GM21529 (cell line): ENCODE measurements at regions not wholly inside any gene's neighbourhood (a gene's known extent, or its start where the extent isn't known, plus 50 kb on each side); places are given as distances from the start of the nearest gene placed in this dataset.

Source experiments
- ATAC-seq: cut with Tn5 transposase; IDR thresholded peaks from one replicate; pipeline ENCODE4 v1.9.1; 2021; ENCODE audit not compliant: unreplicated experiment

DNA sequence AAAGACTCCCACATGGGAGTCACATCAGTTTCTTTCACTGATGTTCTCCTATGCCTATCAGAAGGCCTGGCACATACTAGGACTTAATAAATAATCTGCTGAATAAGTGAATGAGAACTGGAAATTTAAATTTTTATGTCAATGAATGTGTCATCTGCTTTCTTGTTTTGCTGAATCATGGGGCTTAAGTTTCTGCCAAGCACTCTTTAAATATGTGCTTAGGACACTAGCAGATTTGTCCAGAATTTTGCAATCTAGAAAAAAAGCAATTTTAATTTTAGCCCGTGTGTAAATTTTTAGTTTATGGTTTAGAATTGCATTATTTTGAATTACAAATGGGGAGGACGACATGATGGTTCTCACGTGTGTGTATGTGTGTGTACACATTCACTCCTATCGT, 803.1 kb downstream of the USP25 start:
- no peak for ATAC-seq

DNA sequence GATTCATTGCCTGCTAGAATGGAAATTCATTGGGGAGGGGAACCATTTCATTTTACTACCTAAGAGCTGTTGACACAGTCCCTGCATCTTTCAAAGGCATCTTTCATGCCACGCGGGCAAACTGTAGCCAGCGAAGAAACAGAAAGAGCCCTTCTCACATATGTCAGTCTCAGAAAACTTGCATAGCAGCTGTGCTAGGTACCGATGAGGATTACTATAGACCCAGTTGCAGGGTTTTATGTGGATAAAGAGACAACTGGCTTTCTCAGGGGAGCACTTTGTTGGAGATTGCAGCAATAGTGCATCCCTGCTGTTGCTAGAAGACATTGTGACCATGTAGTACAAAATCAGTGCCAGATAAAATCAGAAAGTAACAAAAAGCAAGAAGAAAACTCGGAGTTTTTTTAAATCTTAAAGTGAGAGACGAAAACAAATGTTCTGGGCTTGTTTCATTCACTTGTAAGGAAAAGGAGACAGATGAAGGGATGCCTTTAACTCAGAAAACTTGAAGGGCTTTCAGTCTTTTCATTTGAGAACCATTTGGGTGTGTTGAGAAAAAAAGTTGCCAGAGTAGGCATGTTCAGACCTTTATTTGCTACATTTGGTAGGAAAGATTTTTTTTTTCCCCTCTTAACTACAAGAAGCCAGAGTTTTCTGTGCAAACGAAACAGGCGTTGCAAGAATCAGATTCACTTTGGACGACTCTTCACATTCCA, 804.1 kb downstream of the USP25 start:
- no peak for ATAC-seq

DNA sequence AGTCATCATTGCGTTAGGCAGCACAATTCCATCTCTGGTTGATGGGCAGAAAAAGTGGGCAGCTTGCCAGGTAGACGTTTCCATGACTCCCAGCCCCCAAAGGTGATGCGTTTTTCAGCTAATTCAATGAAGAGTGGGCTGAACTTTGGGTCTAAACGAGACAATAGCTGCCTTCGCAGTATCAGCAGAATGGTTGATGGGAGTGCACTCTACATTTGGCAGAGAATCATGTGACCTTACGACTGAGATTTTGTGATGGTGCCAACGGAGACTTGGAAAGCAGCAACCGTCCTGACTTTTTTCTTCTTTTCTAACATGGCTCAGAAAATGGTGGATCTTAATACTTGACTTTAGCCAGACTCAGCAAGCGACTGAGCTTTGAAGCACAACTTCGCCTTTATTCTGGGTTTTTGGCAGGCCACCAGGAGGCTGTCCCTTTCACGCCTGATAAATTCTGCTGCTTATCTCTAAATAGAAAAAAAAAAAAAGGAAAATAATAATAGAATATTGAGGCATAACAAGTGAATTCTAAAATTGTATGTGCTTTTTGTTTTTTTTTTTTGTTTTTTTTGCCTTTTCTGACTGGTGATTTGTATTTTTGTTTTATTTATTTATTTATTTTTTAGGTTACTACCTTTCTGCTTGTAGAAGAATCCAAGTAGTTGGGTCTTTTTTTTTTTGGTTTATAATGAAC, 804.8 kb downstream of the USP25 start:
- ATAC-seq, result no peak

DNA sequence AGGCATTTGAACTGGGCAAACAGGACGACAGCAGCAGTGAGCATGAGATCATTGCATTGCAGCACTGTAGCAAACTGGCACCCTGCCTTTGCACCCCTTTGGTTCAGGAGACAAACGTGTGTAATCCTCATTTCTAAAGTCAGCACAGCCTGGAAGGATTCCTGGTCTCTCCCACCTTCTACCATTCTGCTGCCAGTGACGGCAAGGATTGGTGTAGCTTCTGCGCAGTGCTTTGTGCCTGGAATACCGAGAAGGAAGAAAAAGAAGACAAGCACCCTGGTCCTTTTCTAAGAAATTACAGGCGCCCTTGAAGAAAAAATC, 805.3 kb downstream of the USP25 start:
- no peak for ATAC-seq

DNA sequence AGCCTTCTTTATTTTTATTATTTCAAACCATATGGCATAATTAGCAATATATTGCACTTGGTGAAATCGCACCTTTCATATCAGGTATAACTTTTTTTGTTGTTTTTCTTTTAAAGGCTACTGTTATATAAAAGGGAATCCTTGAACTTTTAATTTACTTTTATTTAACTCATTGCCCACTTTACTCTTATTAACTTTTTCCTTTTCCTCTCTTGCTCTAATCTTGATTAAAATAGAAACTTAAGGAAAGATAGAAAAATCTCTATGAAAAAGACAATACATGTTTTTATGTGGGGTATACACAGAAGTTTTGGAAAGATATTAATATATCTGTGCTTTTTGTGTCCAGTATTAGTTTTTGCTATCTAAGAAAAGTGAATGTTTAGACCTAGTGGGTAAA, 805.8 kb downstream of the USP25 start:
- no peak for ATAC-seq

DNA sequence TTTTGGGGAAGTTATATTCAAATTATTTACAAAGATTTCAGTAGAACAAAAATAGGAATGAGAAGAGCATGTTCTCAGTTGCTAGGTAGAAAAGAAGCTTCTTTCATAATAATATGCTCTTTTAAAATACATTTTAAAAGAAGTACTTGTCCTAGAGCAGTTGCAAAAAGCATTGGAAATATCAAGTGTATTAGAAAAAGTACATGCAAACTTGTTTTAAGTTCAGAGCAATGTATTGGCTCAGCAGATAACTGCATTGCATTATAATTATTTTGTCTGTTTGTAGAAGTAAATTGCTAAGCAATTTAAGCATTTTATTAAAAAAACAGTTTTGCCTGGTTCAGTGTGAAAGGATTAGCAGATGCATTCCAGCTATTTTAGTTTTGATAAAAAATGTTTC, 806.4 kb downstream of the USP25 start:
- no peak for ATAC-seq

DNA sequence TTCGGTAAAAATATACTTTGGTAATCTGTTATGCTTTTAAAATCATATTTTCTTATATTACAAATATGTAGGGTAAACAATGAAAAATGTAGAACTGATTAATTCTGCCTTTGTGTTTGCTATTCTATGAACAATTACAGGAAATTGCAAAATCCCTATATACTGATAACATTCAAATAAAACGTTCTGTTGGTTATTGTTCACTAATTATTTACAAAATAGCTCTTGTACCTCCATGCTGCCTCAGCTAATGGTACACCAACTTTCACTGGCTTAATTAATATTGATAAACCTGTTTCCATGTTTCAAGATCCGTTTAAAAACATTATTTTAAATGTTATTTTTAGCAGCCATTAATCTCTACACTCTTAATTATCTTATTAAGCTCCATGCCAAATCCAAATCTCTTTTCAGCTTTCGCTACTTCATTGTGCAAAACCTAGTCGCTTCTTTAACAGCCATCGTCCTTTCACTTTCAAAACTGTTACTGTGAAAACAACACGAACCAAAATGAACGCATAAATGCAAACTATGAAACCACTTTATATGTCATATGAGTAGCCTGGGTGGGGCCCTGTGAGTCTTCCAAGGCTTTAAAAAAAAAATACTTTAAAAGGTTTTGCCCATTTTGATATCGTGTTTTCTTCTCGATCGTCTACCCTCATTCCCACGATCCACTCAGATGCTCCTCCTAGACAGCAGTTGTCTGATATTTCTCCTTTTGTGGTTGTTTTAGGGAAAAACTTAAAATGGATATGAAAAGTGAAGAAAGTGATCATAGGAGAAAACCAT, 807.1 kb downstream of the USP25 start:
- no peak for ATAC-seq

DNA sequence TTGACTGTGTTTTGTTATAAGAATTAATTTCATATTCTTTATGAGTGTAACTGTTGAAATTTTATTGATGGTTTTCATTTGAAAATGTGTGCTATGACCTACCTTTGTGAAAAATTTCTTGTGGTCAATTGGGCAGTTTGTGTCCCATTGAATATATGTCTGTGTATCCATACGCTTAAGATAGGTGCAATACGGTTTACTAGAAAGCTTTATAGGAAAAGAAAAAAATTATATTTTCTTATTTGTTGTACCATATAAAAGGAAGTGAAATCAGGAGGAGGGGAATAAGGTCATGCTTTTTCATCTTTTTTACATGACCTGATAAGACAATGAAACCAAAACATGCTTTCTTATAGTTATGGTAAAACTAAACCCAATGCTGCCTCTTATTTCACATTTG, 807.7 kb downstream of the USP25 start:
- ATAC-seq, result no peak

DNA sequence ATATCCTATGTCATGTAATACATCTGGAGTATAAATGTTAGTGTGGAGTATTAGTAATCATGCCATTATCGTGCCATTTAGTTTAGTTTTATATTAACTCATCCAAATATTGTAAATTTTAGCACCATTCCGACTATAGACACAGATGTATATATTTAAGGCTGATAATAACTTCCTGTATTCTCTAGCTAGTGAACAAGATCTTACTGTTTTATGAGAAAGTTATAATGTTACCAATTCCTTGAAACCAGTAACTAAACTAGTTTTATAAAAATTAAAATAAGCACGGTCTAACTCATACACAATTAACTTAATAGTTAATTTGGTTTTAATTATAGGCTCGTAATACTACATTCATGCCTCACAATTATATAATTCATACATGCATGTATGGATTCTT, 808.6 kb downstream of the USP25 start:
- no peak for ATAC-seq

DNA sequence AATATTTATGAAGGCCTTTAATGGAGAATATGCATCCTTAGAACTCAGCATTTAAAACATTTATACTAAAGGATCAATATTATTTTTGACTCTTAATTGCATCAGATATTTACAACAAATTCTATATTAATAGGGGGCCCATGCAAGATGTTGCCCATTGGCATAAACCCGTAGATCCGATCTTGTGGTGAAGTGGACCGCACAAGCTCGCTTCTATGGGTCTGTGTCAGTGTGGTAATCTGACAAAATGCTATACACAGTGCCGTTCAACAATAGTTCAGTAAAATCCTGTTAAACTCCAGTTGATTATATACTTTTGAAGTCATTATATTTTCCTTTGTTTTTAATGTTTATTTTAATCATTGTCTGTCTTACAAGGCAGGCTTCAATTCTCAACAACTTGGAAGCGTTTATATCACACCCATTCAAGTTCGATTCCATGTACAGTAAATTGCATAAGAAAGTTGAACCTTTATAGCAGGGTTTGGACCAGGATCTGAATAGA, 809.2 kb downstream of the USP25 start:
- ATAC-seq, result no peak

DNA sequence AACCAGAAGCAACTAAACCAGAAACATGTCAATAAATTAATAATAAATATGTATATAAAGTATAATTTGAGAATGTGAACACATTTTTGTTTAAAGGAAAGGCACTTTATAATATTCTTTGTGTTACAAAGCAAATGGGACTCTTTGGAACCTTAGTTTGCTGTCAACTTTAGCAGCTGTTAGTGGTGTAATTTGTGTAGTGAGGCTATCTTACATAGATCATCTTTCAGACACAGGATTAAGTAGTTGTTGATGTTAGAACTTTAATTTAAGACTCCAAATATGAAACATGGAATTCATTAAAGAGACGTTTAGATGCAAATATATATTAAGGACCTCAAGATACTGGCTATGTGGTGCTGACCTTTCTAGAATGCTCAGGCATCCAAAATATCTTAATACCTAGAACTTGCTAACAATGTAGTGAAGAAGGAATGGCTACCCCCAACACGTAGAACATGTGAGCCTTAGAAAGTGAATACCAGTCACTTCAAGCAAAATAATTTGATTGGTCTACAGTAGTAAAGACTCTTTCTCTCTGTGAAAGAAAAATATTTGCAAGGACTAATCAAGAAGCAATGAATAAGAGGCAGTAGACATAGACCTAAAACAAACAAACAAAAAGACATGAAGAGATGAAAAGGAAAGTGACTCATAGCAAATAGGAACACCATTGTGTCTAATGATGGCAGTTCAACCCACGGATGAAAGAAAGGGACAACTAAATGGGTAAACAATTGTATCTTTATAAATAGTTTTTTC, 811.4 kb downstream of the USP25 start:
- no peak for ATAC-seq

DNA sequence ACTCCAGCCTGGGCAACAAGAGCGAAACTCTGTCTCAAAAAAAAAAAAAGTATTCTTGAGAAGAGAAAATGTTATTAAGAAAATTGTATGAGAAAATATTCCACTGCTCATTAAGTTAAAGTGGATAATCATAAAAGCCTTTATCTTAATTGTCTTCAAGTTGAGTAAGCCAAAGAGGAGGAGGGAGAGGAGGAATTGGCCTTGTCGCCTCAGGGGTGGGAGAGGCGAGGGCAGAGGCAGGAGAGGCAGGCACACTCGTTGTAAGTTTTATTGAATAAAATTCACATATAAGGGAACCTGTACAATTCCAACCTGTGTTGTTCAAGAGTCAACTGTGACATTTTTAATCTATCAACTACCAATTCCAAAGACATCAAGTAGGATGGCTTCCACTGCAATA, 820.3 kb downstream of the USP25 start:
- ATAC-seq, result no peak

DNA sequence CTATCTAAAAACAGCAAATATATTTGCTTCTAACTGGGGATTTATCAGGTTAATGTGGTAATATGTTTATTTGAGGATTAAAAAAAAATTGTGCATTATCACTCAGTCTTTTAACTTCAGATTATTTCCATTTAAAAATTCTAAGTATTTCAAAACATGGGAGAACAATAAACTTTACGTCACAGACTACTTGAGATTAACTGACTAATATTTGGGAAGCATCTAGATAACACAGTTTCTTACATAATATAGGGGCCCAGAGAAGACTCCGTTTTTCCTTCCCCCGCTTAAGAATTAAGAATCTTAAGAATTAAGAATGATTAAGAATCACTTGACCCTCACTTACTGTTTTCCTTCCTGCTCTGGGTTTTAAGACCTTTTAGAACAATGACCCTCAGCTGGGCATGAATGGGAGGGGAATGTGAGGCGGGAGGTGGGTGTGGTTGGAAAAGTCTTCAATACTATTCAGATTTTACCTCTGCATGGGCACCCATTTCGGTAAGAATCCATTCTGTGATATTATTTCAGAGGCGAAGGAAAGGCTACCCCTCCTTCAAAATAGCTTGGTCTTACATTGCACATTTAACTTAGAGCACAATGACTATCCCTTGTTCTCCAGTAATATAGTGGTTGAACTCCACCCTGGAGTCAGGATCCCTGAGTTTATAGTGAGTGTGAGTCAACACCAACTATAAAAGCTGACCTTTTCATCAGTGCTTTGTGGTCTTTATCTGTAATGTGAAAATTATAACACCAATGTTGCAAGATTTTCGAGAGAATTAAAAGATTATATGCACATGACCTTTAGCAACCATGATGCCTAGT, 821.3 kb downstream of the USP25 start:
- ATAC-seq, result no peak

DNA sequence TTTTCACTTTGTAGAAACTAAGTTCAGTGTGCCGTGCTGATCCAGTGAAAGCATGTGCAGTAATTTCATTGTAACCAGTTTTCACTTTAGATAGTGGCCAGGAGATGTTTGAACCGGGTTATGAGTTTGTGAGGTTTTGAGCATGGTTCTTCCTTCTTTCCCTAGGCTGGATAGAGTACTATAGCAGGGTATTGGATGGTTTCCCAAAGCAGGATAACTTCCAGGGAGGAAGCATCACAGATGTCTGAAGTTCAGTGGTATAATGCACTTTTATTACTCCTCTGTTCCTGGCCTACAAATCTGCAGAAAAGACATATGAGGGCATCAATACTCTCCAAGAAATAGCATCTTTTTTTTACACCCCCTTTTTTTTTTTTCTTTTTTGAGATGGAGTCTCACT, 823.1 kb downstream of the USP25 start:
- no peak for ATAC-seq

DNA sequence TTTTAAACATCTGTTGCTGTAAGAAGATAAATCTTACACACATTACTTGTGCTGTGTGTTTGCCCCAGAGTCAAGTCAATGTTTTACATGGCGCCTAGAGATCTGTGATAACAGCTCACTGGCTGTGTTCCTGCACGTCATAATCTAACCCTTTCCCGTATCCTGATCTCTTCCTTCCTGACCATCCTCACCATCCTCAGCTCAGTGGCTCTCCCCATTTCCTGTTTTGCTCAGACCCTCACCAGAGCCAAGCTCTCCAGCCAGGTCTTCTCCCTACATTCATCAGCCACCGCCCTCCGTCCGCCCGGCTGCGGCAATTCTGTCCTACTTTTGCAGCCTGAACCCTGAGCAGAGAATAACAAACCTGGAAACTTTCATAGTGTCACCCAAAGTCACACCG, 824.7 kb downstream of the USP25 start:
- ATAC-seq, result no peak

DNA sequence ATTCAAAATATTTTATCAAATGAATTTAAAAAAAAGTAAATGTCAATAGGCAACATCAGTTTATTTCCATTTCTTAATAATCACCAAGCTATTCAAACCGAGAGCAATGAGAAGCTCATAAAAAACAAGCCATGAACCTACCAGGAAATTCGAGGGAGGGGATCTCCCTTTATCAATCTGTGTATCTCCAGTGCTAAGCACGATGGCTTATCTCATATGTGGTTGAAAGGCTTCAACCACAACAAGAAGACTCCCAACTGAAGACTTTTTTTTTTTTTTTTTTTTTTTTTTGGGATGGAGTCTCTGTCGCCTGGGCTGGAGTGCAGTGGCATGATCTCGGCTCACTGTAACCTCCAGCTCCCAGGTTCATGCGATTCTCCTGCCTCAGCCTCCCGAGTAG, 833.3 kb downstream of the USP25 start:
- no peak for ATAC-seq

DNA sequence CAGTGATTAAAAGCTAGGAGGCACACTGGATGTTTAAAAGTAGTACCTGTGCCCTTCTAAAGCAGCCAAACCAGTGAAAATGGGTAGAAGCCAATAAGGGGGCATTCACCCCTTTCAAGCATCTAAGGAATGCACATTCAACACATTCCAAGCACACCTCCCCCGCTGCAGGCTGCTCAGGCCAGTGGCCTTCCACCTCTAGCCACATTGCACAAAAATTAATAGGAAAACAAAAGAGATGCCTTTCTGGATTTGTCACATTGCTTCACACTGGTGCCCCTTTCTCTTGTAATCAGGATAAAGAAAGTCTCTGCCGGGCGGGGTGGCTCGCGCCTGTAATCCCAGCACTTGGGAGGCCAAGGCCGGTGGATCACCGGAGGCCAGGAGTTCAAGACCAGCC, 834.0 kb downstream of the USP25 start:
- no peak for ATAC-seq

DNA sequence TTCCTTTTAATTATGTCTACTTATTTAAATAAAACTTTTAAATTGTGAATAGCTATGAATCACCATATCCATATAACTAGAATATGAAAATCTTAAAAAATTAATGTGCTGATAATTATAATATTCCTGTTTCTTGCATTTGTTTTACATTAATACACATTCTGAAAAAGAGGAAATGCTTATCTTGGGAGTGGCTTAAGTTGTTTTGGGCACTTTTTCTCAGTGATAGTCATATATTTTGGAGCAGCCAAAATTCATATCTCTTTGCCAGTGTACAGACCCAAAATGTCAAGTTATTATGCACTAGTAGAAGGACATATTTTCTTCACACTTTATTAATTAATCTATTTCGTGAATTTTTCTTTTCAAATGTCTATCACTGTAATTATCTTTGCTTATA, 838.5 kb downstream of the USP25 start:
- ATAC-seq, result no peak

DNA sequence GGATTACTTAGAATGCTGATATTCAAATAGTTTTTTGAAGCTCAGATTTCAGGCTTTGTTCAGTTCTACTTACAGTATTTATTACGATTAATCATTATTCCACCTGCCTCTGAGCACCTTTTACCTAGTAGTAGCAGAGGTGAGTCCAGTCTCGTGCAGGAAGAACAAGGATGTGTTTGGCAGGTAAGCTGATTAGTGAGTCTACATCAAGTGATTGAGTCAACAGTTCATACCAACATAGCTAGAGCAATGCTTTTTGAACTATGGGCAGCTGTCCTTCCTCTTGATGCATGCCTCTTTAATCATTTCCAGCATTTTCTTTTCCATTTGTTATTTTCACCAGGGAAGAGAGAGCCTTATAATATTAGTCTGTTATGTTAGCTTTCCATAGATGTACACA, 838.9 kb downstream of the USP25 start:
- no peak for ATAC-seq

DNA sequence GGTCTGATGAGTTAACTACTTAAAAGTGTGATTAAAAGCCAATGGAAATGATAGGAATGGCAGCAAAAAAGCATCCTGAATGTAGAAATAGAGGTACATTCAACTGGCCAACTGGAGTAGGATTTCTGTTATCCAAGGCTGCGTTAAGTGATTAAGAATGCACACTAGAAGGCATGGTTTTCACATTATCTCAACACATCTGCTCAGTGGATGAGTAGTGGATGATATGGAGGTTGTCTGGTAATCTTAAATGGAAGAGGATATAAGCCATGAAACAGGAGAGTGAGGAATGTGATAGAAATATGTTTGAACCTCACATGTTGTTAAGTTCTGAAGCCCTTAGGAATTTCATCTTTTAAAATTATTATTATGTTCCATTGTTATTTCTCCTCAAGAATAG, 839.9 kb downstream of the USP25 start:
- no peak for ATAC-seq

DNA sequence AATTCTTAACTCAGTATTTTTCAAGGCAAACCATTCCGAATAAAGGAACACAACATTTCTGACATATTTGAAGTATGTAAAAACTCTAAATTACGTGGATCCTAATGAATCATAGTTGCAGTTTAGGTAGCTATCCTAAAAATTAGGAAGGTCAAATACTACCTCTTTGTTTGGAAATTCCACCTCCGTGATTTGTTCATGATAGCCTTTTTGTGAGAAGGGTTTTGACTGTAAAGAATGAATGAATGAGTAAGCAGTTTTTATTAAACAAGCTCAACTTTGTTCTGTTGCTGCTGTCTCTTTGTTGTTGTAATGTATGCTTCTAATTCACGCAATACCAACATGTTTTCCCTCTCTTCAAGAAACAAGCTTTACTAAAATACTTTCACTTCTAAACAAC, 840.4 kb downstream of the USP25 start:
- ATAC-seq, result no peak
